IMR-90 (cell line): ENCODE measurements at regions not wholly inside any gene's neighbourhood (a gene's known extent, or its start where the extent isn't known, plus 50 kb on each side); places are given as distances from the start of the nearest gene placed in this dataset.

Experiments
- BHLHE40 ChIP-seq: fragments of 150-350 bp; IDR thresholded peaks from 2 replicates; pipeline ENCODE4 v1.6.1; 2016; ENCODE audit warnings: mild to moderate bottlenecking, low read depth, low read length
- CEBPB ChIP-seq: IDR thresholded peaks from 2 replicates; pipeline ENCODE4 v1.6.1; 2012; ENCODE audit warnings: low read depth, low read length, improper control_type of control experiment
- CHD1 ChIP-seq: IDR thresholded peaks from 2 replicates; pipeline ENCODE4 v1.6.1; 2012; ENCODE audit warnings: low read depth, low read length, improper control_type of control experiment
- CTCF ChIP-seq: conservative IDR thresholded peaks from 2 replicates; pipeline ENCODE4 v1.5.1; 2012; ENCODE audit warnings: mild to moderate bottlenecking, low read depth, low read length, improper control_type of control experiment
- ELK1 ChIP-seq: fragments of 150-350 bp; IDR thresholded peaks from 2 replicates; pipeline ENCODE4 v1.6.1; 2016; ENCODE audit warnings: low read depth, mild to moderate bottlenecking, low read length, moderate library complexity, borderline replicate concordance
- MAFK ChIP-seq: IDR thresholded peaks from 2 replicates; pipeline ENCODE4 v1.6.1; 2012; ENCODE audit warnings: low read depth, low read length, improper control_type of control experiment
- MAZ ChIP-seq: IDR thresholded peaks from 2 replicates; pipeline ENCODE4 v1.6.1; 2012; ENCODE audit warnings: low read depth, mild to moderate bottlenecking, low read length, improper control_type of control experiment, moderate library complexity, borderline replicate concordance
- MXI1 ChIP-seq: IDR thresholded peaks from 2 replicates; pipeline ENCODE4 v1.6.1; 2012; ENCODE audit warnings: low read depth, mild to moderate bottlenecking, low read length, moderate library complexity, borderline replicate concordance
- POLR2A ChIP-seq: IDR thresholded peaks from 2 replicates; pipeline ENCODE4 v1.6.1; 2012; ENCODE audit warnings: mild to moderate bottlenecking, low read depth, low read length
- RAD21 ChIP-seq: IDR thresholded peaks from 2 replicates; pipeline ENCODE4 v1.6.1; 2012; ENCODE audit warnings: low read length, improper control_type of control experiment
- RCOR1 ChIP-seq: IDR thresholded peaks from 2 replicates; pipeline ENCODE4 v1.6.1; 2012; ENCODE audit warnings: mild to moderate bottlenecking, low read length, improper control_type of control experiment; ENCODE audit not compliant: insufficient replicate concordance
- RFX5 ChIP-seq: IDR thresholded peaks from 2 replicates; pipeline ENCODE4 v1.8.0; 2012; ENCODE audit warnings: low read depth, mild to moderate bottlenecking, low read length, moderate library complexity
- SMC3 ChIP-seq: fragments of 150-350 bp; IDR thresholded peaks from 2 replicates; pipeline ENCODE4 v1.6.1; 2016; ENCODE audit warnings: low read depth, mild to moderate bottlenecking, antibody characterized with exemption, low read length, moderate library complexity
- USF2 ChIP-seq: fragments of 150-350 bp; IDR thresholded peaks from 2 replicates; pipeline ENCODE4 v1.6.1; 2017; ENCODE audit warnings: mild to moderate bottlenecking, antibody characterized with exemption, low read length, low read depth

- TF ChIP-seq POLR2A, result no peak
- no peak for TF ChIP-seq CTCF
- no peak for TF ChIP-seq USF2
- no peak for TF ChIP-seq SMC3
- no peak for TF ChIP-seq ELK1
- TF ChIP-seq MAZ, result no peak
- no peak for TF ChIP-seq MAFK
- TF ChIP-seq RCOR1, result no peak
- TF ChIP-seq CEBPB, result no peak
- no peak for TF ChIP-seq BHLHE40
- no peak for TF ChIP-seq RAD21
- TF ChIP-seq MXI1, result no peak
- no peak for TF ChIP-seq CHD1
- TF ChIP-seq RFX5, result no peak
Observed at GRCh38 chr15:39153058-39153714, 427.7 kb upstream of the THBS1 start.
